ENCODE measurements at regions not wholly inside any gene's neighbourhood (a gene's known extent, or its start where the extent isn't known, plus 50 kb on each side); places are given as distances from the start of the nearest gene placed in this dataset.

- Histone ChIP-seq H3K9me2 (ENCODE audit: insufficient read depth) (peaks cover 15% of the 10 kb centered on the region), H3K36me3 (ENCODE audit: insufficient read depth) (no peaks in the 10 kb centered on the region), H3K79me2 (replicated peaks; ENCODE audit: insufficient read depth) (no peaks in the 10 kb centered on the region), H3K4me1 (ENCODE audit: insufficient read depth) (peaks cover 14% of the 10 kb centered on the region; the same call in 1 of the 2 replicates), H3K27ac (ENCODE audit: low read depth) (no peak overlapping the region), H3F3A (replicated peaks; ENCODE audit: low read depth) (no peaks in the 10 kb centered on the region), H4K20me1 (replicated peaks; ENCODE audit: insufficient read depth) (no peaks in the 10 kb centered on the region), H3K27me3 (ENCODE audit: insufficient read depth) (no peaks in the 10 kb centered on the region), H3K4me2 (no peak overlapping the region), H3K4me3 (no peak overlapping the region), H2AFZ (no peak overlapping the region)
- Mint-ChIP-seq H3K27me3 (ENCODE audit: insufficient read depth, low read depth, poor library complexity) (no peaks in the 10 kb centered on the region), H3K4me1 (peaks cover 19% of the 10 kb centered on the region), H3K36me3 (ENCODE audit: low read depth) (no peaks in the 10 kb centered on the region), H3K27ac (no peak overlapping the region), H3K4me3 (no peak overlapping the region), H3K9me3 (no peaks in the 10 kb centered on the region)
- DNase-seq (ENCODE audit: low spot score), result no peak
- TF ChIP-seq STAT1 (IDR thresholded peaks at IDR 0.05; ENCODE audit: unreplicated experiment), result no peak
- no peak for TF ChIP-seq CTCF (conservative IDR thresholded peaks at IDR 0.05; ENCODE audit: low read depth in 2 of 2)
- no peak for TF ChIP-seq ZNF331 (CRISPR knock-in tag; IDR thresholded peaks at IDR 0.05; ENCODE audit: low read depth)
- no peak for TF ChIP-seq ZNF114 (CRISPR knock-in tag; IDR thresholded peaks at IDR 0.05)
- TF ChIP-seq EZH2phosphoT487 (IDR thresholded peaks at IDR 0.05; ENCODE audit: unreplicated experiment), result no peak
- TF ChIP-seq NANOG (IDR thresholded peaks at IDR 0.05; ENCODE audit: borderline replicate concordance), result no peak
- no peak for TF ChIP-seq CREB1 (CRISPR knock-in tag; IDR thresholded peaks at IDR 0.05; ENCODE audit: low read depth)
- TF ChIP-seq REST (IDR thresholded peaks at IDR 0.05; ENCODE audit: unreplicated experiment), result no peak
- no peak for TF ChIP-seq POLR2AphosphoS5 (IDR thresholded peaks at IDR 0.05; ENCODE audit: low read depth)
- TF ChIP-seq ZNF462 (CRISPR knock-in tag; IDR thresholded peaks at IDR 0.05), result no peak
- TF ChIP-seq EZH2 (IDR thresholded peaks at IDR 0.05; ENCODE audit: low read depth, unreplicated experiment), result no peak
- ATAC-seq, result no peak
Observed at GRCh38 chr2:226584518-226585055, 215.0 kb downstream of the IRS1 start.
